Heart right ventricle (tissue), 16 donors: ENCODE measurements at regions not wholly inside any gene's neighbourhood (a gene's known extent, or its start where the extent isn't known, plus 50 kb on each side); places are given as distances from the start of the nearest gene placed in this dataset.

Source experiments
- ATAC-seq, 8 donors: fragments of 200-7000 bp; cut with Tn5 transposase; one replicate each; pipeline ENCODE4 v1.9.1; 2020; ENCODE audit warnings: mild to moderate bottlenecking in 8 of 8, moderate library complexity in 8 of 8, moderate number of reproducible peaks in 1 of 8
- DNase-seq, 2 donors: peaks; one replicate each; pipeline ENCODE4 v3.0.0-alpha.2; 2020
- H3K27ac ChIP-seq, 10 donors: fragments of 200-600 bp; sonication (generic) in 2 of 10; one replicate each; pipeline versions ENCODE4 v1.5.0 to v1.8.0; 2020 to 2022; ENCODE audit warnings: mild to moderate bottlenecking in 3 of 10
- H3K27me3 ChIP-seq, 7 donors: fragments of 200-600 bp; one replicate each; pipeline ENCODE4 v1.8.0; 2021 to 2022; ENCODE audit warnings: mild to moderate bottlenecking in 2 of 7
- H3K36me3 ChIP-seq, 9 donors: fragments of 200-600 bp; sonication (generic) in 1 of 9; one replicate each; pipeline versions ENCODE4 v1.5.0 to v1.8.0; 2020 to 2022; ENCODE audit warnings: mild to moderate bottlenecking in 2 of 9
- H3K4me1 ChIP-seq, 9 donors: fragments of 200-600 bp; sonication (generic) in 1 of 9; one replicate each; pipeline versions ENCODE4 v1.5.0 to v1.8.0; 2020 to 2022; ENCODE audit warnings: mild to moderate bottlenecking in 4 of 9
- H3K4me3 ChIP-seq, 10 donors: fragments of 200-600 bp; sonication (generic) in 2 of 10; one replicate each; pipeline versions ENCODE4 v1.5.0 to v1.8.0; 2020 to 2022; ENCODE audit warnings: mild to moderate bottlenecking in 7 of 10, moderate library complexity in 2 of 10
- H3K9me3 ChIP-seq, 11 donors: fragments of 200-600 bp in 10 of 11; sonication (generic) in 2 of 11; one replicate each; pipeline versions ENCODE4 v1.5.0 to v1.8.0; 2013 to 2022; ENCODE audit warnings: mild to moderate bottlenecking in 2 of 11, control low read depth in 1 of 11, moderate library complexity in 1 of 11
- CTCF ChIP-seq, 9 donors: fragments of 200-600 bp; sonication (generic) in 2 of 9; IDR thresholded peaks; one replicate each; pipeline versions ENCODE4 v1.5.0 to v1.8.0; 2021 to 2022; ENCODE audit warnings: antibody characterized with exemption in 9 of 9, mild to moderate bottlenecking in 5 of 9, moderate library complexity in 1 of 9
- WGBS, 2 donors: extraction: QIAGEN DNeasy Blood & Tissue Kit; methylation state at CpG; one replicate each; pipeline ENCODE4 v1.1.7; 2013; ENCODE audit warnings: inconsistent platforms in 1 of 2; 5-methylcytosine and 5-hydroxymethylcytosine counted together
- intact Hi-C, 10 donors: fragments of 100-400 bp; cut with DNase I; formaldehyde crosslinking; loops; one replicate each; pipeline versions ENCODE4 v1.11.1 to v1.14.2; 2022
- donor health status: Arrhythmogenic right ventricular cardiomyopathy.
- donor health status: ischemic (EF 13 %, LVEDD 7.1; RV severe dilation, severe dysfunction).
- donor health status: healthy with polysubstance abuse.
- donor health status: DM: no; HTN: yes; CAD: no.
- donor health status: DM: no; HTN: no; CAD: no.
- donor health status: ischemic (EF 25% LVEDD 6.9; RV normal size, moderate dysfunction).
- donor health status: ischemic (EF 25% LVEDD 5.7; RV mildly dilated, moderate dysfunction).
- donor health status: healthy.
- donor health status: DM: yes; HTN: yes; CAD: no.
- donor health status: Ischemic cardiomyopathy.
- donor health status: ischemic (EF 35%, LVEDD 5.7; RV mildly dilated, moderate dysfunction).
- donor health status: nonischemic (EF 11% LVEDD 7.7; RV severe dilation, severe dysfunction).
- donor health status: DM: yes; HTN: yes; CAD: no.
- donor health status: PGD.
- donor health status: ischemic (EF 29% LVEDD 5.4; RV normal size, mild dysfunction).
- donor health status: nonischemic (EF 23%, LVEDD 6.1; RV moderate dilation, normal function).

GRCh38 chr13:24104723-24105122, 55.8 kb upstream of the SPATA13 start:
- ATAC-seq (no peak), DNase-seq (no peak)
- intact Hi-C loops: no loop called here
- no peaks in the 10 kb centered on the region for H3K9me3 ChIP-seq
- 72 to 82% methylated on average over 2 of the region's 2 CpGs for WGBS, 2 donors
- peaks cover 0 to 4% (median 0%) of the 10 kb centered on the region in 9 donors for H3K4me1 ChIP-seq
- H3K27ac ChIP-seq: no peak overlapping the region
- TF ChIP-seq CTCF (IDR thresholded peaks at IDR 0.05): no peak
- no peak overlapping the region for H3K4me3 ChIP-seq
- H3K36me3 ChIP-seq: no peaks in the 10 kb centered on the region
- peaks cover 0 to 5% (median 0%) of the 10 kb centered on the region in 7 donors for H3K27me3 ChIP-seq

- Histone ChIP-seq H3K27ac (no peak overlapping the region), H3K9me3 (no peaks in the 10 kb centered on the region), H3K27me3 (peaks cover 0 to 5% (median 0%) of the 10 kb centered on the region in 7 donors), H3K36me3 (no peaks in the 10 kb centered on the region), H3K4me3 (no peak overlapping the region), H3K4me1 (peaks cover 0 to 4% (median 0%) of the 10 kb centered on the region in 9 donors)
- intact Hi-C loops: no loop called here
- TF ChIP-seq CTCF (IDR thresholded peaks at IDR 0.05): no peak
- 70 to 82% methylated on average over 5 of the region's 5 CpGs for WGBS, 2 donors
- DNase-seq: no peak
- no peak for ATAC-seq
Measured at GRCh38 chr13:24106429-24106828, 54.1 kb upstream of the SPATA13 start.

GRCh38 chr13:24107955-24108614, 52.4 kb upstream of the SPATA13 start:
- Histone ChIP-seq H3K4me1 (peaks cover 0 to 13% (median 0%) of the 10 kb centered on the region in 9 donors), H3K36me3 (no peaks in the 10 kb centered on the region), H3K4me3 (no peak overlapping the region), H3K27me3 (peaks cover 0 to 5% (median 0%) of the 10 kb centered on the region in 7 donors), H3K27ac (no peak overlapping the region), H3K9me3 (no peaks in the 10 kb centered on the region)
- no peak for DNase-seq
- ATAC-seq: no peak
- intact Hi-C loops: no loop called here
- TF ChIP-seq CTCF (IDR thresholded peaks at IDR 0.05): no peak
- WGBS, 2 donors: 78 to 79% methylated on average over 16 of the region's 16 CpGs

GRCh38 chr13:24108615-24108965, 51.9 kb upstream of the SPATA13 start:
- TF ChIP-seq CTCF (IDR thresholded peaks at IDR 0.05): no peak
- intact Hi-C loops: no loop called here

More at GRCh38 chr13:24108615-24108965, 51.9 kb upstream of the SPATA13 start:
- Histone ChIP-seq H3K4me3 (no peak overlapping the region), H3K27ac (no peak overlapping the region), H3K27me3 (peaks cover 0 to 5% (median 0%) of the 10 kb centered on the region in 7 donors), H3K4me1 (peaks cover 0 to 18% (median 0%) of the 10 kb centered on the region in 9 donors), H3K9me3 (no peaks in the 10 kb centered on the region), H3K36me3 (no peaks in the 10 kb centered on the region)
- 91 to 93% methylated on average over 7 of the region's 7 CpGs for WGBS, 2 donors
- no peak for DNase-seq
- ATAC-seq: no peak
